ENCODE measurements at regions not wholly inside any gene's neighbourhood (a gene's known extent, or its start where the extent isn't known, plus 50 kb on each side); places are given as distances from the start of the nearest gene placed in this dataset.
"Not testable (repeated sequence)": the region's sequence is repeated elsewhere in the genome, so short reads cannot be mapped to it uniquely, and the experiment has no call there.

DNA sequence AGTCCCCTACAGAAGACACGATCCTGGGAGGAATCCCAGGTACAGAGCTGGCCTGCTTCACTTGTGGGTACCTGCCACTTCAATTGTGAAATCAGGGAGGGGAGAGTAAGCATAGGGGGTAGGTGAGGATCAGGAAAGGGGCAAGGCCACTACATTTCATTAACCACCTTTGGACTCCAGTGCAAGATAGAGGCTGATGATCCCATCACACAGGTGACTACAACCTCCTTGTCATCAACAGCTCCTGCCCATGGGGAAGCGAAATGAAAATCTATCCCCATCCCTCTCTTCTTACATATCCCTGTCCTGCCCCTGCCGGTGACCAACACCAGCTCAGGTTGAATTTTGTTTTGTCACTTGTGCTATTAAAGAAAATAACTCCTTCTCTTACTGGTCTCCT is 64.7 kb upstream of the VPREB1 start:
- Mint-ChIP-seq H3K27ac (no peak overlapping the region), H3K4me1 (peaks cover 5% of the 10 kb centered on the region), H3K27me3 (peaks cover 20% of the 10 kb centered on the region), H3K9me3 (no peaks in the 10 kb centered on the region), H3K36me3 (ENCODE audit: low read depth) (no peaks in the 10 kb centered on the region), H3K4me3 (no peak overlapping the region)
- ChIA-PET POLR2A (no interaction called here), CTCF (interaction anchor here (0.8 kb wide), 1 partner anchor 60 kb away, joined by 3 read pairs; no protein-coding TSS in a partner anchor)
- DNase-seq: no peak

DNA sequence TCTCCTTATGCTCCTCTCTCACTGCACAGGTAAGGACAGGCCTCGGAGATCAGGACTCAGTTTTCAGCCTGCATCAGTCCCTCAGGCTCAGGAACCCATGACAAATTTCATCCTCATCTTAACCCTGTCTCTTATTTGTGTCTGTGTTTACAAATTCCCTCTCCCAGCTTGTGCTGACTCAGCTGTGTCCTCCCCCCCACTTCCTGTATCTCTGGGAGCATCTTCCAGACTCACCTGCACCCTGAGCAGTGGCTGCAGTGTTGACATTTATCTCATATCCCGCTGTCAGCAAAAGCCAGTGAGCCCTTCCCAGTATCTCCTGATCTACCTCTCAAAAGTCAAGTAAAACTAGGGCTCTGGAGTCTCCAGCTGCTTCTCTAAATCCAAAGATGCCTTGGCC is 65.6 kb upstream of the VPREB1 start:
- Mint-ChIP-seq H3K9me3 (no peaks in the 10 kb centered on the region), H3K4me1 (peaks cover 5% of the 10 kb centered on the region), H3K27me3 (peaks cover 16% of the 10 kb centered on the region), H3K4me3 (no peak overlapping the region), H3K27ac (no peak overlapping the region), H3K36me3 (ENCODE audit: low read depth) (no peaks in the 10 kb centered on the region)
- POLR2A ChIA-PET: no interaction called here
- DNase-seq: no peak
- CTCF ChIA-PET: interaction anchor here (1.8 kb wide), 1 partner anchor 17 kb away, joined by 4 read pairs; no protein-coding TSS in a partner anchor

DNA sequence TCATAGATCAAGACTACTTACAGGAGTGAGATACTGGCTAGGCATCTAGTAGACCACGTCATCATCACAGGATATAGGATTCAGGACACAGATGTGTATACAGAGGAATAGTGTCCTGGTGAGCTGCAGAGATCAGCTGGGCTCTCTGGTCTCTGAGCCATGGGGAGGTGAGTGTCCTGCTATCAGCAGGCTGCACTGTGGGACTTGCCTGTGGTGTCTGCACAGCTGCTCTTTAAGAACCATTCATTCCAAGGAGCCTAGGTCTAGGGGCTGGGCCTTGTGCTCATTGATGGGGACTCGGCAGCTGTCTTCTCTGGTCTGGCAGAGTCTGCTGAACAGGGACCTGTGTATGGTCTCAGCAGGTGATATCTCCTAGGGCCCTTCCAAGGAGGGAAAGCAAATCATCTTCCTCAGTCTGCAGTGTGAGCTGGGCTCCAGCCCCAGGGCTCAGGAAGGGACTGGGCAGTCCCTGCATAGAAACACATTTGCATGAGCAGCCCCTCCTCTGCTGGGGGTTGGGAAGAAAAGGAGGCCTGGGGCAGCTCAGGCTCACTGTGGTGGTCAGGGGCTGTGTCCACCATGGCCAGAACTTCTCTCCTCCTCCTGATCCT is 66.1 kb upstream of the VPREB1 start:
- Mint-ChIP-seq H3K27ac (no peak overlapping the region), H3K9me3 (no peaks in the 10 kb centered on the region), H3K4me3 (no peak overlapping the region), H3K27me3 (peaks cover 15% of the 10 kb centered on the region), H3K36me3 (ENCODE audit: low read depth) (no peaks in the 10 kb centered on the region), H3K4me1 (peaks cover 5% of the 10 kb centered on the region)
- POLR2A ChIA-PET: no interaction called here
- no peak for DNase-seq
- CTCF ChIA-PET: interaction anchor here (0.6 to 1.8 kb wide), 2 partner anchors 17 to 22 kb away, joined by 4 to 5 read pairs; no protein-coding TSS in a partner anchor

DNA sequence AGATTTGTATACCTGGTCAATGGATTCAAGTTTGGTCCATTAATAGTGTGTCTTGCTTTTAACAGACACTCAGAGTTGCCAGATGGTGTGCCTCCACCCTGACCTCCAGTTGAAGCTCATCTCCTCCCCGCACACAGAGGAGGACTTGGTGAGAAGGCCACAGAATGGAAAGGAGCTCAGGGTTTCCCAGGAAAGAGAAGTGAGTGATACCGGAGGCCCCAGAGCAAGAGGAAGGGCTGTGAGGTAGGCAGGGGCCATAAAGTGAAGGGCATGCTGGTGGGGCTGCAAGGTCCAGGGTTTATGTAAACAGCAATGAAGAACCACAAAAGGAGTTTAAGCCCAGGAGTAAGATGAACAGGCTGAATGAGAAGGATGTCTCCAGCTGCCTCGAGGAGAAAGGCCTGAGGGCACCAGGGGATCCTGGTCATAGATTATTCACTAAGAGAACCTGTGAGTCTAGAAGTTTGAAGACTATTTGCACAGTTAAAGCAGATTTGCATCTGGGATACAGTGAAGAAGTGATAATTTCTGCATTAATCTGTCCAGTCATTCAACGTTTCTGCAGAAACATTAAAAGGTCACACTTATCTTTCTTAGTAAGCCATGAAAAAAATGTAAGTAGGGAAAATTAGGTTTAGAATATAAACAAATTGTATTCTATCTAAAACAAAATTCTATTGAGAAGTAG is 67.5 kb upstream of the VPREB1 start:
- no peak overlapping the region for H3K4me3 Mint-ChIP-seq
- H3K27me3 Mint-ChIP-seq: peaks cover 12% of the 10 kb centered on the region
- H3K9me3 Mint-ChIP-seq: no peaks in the 10 kb centered on the region
- peaks cover 5% of the 10 kb centered on the region for H3K4me1 Mint-ChIP-seq
- DNase-seq: no peak
- POLR2A ChIA-PET: no interaction called here
- no peaks in the 10 kb centered on the region for H3K36me3 Mint-ChIP-seq (ENCODE audit: low read depth)
- no peak overlapping the region for H3K27ac Mint-ChIP-seq
- CTCF ChIA-PET: interaction anchor here (1.0 kb wide), 1 partner anchor 31 kb away, joined by 3 read pairs; no protein-coding TSS in a partner anchor

DNA sequence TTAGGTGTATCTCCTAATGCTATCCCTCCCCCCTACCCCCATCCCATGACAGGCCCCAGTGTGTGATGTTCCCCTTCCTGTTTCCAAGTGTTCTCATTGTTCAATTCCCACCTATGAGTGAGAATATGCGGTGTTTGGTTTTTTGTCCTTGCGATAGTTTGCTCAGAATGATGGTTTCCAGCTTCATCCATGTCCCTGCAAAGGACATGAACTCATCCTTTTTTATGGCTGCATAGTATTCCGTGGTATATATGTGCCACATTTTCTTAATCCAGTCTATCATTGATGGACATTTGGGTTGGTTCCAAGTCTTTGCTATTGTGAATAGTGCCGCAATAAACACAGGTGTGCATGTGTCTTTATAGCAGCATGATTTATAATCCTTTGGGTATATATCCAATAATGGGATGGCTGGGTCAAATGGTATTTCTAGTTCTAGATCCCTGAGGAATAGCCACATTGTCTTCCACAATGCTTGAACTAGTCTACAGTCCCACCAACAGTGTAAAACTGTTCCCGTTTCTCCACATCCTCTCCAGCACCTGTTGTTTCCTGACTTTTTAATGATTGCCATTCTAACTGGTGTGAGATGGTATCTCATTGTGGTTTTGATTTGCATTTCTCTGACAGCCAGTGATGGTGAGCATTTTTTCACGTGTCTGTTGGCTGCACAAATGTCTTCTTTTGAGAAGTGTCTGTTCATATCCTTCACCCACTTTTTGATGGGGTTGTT is 71.5 kb upstream of the VPREB1 start:
- H3K4me1 Mint-ChIP-seq; DNase-seq; POLR2A ChIA-PET; H3K9me3 Mint-ChIP-seq; H3K27ac Mint-ChIP-seq; CTCF ChIA-PET; H3K4me3 Mint-ChIP-seq; H3K36me3 Mint-ChIP-seq (ENCODE audit: low read depth): not testable (repeated sequence)
- H3K27me3 Mint-ChIP-seq: peaks cover 14% of the 10 kb centered on the region

DNA sequence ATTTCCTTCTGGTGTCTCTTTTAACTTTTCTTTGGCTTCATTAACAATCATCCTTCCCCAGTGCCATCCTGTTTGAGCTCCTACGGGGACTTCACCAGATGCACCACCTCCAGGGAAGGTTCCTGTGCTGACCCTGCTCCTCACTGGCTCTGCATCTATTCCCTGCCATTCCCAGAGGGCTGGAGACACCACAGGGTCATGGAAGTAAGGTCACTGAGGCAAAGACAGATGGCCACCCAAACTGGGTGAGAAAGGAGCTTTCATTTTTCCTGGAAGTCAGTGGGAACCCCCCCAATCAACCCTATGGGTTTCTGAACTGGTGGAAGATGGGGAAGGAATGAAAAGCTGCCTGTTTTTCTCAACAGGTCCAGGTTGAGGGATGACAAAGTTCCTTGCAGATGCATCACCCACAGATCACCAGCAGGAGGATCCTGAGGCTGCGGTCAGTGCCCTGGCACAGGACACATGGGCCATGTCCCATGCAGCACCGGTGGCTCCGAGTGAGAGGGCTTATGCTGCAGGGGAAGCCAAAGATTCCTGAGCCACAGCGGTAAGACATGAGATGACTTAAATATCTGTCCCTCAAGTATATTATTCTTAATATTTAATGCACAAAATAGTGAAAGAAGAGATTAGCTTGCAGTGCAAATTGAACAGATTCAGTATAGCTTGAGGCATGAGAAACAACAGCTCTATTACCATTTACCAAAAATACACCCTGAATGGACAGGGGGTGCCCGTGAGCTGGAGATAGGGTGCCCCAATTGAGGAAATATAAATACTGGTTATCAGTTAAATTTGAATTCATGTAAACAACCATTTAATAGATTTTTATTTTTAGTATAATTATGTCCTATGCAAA is 73.0 kb upstream of the VPREB1 start:
- DNase-seq: no peak
- no peak overlapping the region for H3K27ac Mint-ChIP-seq

DNA sequence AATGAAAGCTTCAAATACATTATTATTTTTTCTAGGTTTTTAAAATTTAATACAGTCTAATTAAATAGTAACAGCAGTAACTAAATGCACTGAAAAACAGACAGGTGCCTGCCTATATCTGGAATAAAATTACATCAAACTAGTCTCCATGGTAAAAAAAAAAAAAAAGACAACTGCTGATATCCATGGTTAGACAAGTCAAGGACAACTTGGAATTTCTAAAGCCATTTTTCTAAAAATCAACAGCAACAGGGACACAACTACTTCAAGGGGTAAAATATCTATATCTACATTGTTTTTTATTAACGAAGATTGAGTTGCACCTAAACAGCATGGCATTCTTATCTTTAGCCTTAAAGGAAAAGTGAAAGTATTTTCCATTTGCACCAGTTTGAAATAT is 74.7 kb upstream of the VPREB1 start:
- POLR2A ChIA-PET: no interaction called here
- Mint-ChIP-seq H3K9me3 (no peaks in the 10 kb centered on the region), H3K36me3 (ENCODE audit: low read depth) (no peaks in the 10 kb centered on the region), H3K27me3 (peaks cover 15% of the 10 kb centered on the region), H3K4me3 (no peak overlapping the region), H3K27ac (no peak overlapping the region), H3K4me1 (peaks cover 8% of the 10 kb centered on the region)
- no peak for DNase-seq
- CTCF ChIA-PET: interaction anchor here (2.5 kb wide), 1 partner anchor 13 kb away, joined by 8 read pairs; no protein-coding TSS in a partner anchor

More for the DNA sequence above, 73.0 kb upstream of the VPREB1 start:
- Mint-ChIP-seq H3K4me1 (peaks cover 8% of the 10 kb centered on the region), H3K36me3 (ENCODE audit: low read depth) (no peaks in the 10 kb centered on the region), H3K27me3 (peaks cover 16% of the 10 kb centered on the region), H3K9me3 (no peaks in the 10 kb centered on the region), H3K4me3 (no peak overlapping the region)
- POLR2A ChIA-PET: no interaction called here
- CTCF ChIA-PET: interaction anchor here (0.8 to 1.1 kb wide), 2 partner anchors 13 to 33 kb away, joined by 3 to 5 read pairs; no protein-coding TSS in a partner anchor

DNA sequence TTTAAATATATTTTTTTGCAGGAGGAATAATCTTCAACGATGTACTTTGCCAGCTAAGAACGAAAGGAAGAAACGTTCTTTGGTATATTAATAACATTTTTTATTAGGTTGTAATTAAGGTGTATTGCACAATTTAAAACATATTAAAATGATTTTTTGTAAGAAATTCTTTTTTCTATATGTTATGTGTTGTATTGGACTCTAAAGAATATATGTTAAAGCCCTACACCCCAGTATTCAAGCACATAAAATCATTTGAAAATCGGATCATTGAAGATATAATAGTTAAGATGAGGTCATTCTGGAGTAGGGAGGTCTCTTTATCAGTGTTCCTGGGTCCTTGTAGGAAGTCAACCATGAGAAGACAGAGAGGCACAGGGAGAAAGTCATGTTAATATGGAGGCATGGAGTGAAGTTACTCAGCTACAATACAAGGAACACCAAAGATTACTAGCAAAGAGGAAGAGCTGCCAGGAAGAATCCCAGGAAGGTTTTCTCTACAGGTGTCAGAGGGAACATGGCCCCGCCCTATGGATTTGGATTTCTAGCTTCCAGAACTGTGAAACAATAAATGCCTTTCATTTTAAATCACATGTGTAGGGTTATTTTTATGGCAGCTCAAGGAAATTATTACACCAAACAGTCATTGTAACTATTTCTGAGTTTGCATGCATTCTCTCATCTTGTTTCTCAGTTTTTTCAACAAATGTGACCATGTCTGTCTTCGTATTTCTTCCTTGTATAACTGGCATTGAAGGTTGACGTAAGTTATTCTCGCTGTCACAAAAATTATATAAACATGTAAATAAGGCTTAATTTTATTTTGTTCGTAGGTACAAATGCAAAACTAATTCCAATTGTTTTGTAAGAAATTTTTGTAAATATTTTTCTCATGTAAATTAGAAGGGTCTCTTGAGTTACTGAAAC is 75.4 kb upstream of the VPREB1 start:
- ChIA-PET CTCF (interaction anchor here (1.0 to 2.5 kb wide), 3 partner anchors 12 to 67 kb away, joined by 3 to 8 read pairs (median 3); no protein-coding TSS in a partner anchor), POLR2A (no interaction called here)
- H3K36me3 Mint-ChIP-seq (ENCODE audit: low read depth): no peaks in the 10 kb centered on the region
- H3K9me3 Mint-ChIP-seq: no peaks in the 10 kb centered on the region
- DNase-seq: no peak
- H3K27me3 Mint-ChIP-seq: peaks cover 12% of the 10 kb centered on the region
- H3K4me3 Mint-ChIP-seq: no peak overlapping the region
- no peak overlapping the region for H3K27ac Mint-ChIP-seq
- peaks cover 8% of the 10 kb centered on the region for H3K4me1 Mint-ChIP-seq

DNA sequence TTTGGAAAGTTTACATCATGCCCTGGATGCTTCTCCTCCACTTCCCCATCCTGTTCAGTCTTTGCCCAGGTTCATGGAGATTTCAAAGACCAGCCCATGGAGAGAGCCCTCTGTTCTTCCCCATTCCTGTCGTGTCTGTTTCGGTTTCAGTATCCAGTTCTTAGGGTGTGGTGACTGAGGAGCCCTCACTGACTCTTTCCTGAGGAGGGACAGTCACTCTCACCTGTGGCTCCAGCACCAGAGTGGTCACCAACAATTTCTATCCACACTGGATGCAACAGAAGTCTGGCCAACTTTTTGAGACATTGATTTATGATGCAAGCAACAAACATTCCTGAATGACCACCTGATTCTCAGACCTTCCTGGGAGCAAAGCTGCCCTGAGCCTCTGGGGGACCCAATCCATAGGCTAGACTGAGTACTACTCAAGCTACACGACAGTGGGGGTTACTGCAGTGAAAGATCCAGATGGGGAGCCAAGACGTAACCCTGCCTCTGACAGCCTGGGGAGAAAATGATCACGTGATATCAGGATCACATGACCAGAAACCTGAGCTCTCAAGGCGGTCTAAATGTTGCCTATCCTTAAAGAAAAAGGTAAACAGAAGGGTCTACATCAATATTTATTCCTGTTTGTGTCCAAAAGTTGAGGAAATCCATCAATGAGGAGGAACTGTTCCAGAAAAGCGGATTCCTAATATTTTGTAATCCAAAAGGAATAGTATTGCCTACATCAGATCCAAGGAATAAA is 76.2 kb upstream of the VPREB1 start:
- Mint-ChIP-seq H3K4me3 (peak overlapping the region; percentile 30), H3K27me3 (peaks cover 12% of the 10 kb centered on the region), H3K9me3 (no peaks in the 10 kb centered on the region), H3K27ac (no peak overlapping the region), H3K4me1 (peaks cover 8% of the 10 kb centered on the region), H3K36me3 (ENCODE audit: low read depth) (no peaks in the 10 kb centered on the region)
- no peak for DNase-seq
- ChIA-PET POLR2A (no interaction called here), CTCF (interaction anchor here (1.0 to 2.5 kb wide), 3 partner anchors 11 to 68 kb away, joined by 3 to 8 read pairs (median 3); no protein-coding TSS in a partner anchor)

DNA sequence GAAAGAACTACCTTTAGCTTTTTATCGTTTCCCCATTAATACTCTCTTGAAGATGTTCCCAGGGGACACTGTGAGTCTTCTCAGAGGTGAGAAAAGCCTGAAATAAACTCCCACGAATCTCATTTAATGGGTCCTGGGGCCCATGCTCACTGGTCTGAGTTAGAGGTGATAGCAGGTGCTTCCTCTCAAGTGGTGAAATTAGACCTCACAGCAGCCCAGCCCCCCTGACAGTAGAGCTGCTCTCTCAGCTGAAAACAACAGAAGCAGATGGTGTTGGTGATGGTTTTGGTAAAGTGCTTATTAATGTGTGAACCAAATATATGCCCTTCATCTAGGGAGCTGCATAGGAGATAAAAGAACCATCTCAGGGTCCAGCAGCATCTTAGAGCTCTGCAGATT is 76.8 kb upstream of the VPREB1 start:
- Mint-ChIP-seq H3K36me3 (ENCODE audit: low read depth) (no peaks in the 10 kb centered on the region), H3K9me3 (no peaks in the 10 kb centered on the region), H3K27me3 (peaks cover 15% of the 10 kb centered on the region), H3K4me1 (peaks cover 8% of the 10 kb centered on the region), H3K4me3 (no peak overlapping the region), H3K27ac (no peak overlapping the region)
- ChIA-PET CTCF (interaction anchor here (1.1 to 2.5 kb wide), 2 partner anchors 10 to 68 kb away, joined by 3 to 8 read pairs; no protein-coding TSS in a partner anchor), POLR2A (no interaction called here)
- no peak for DNase-seq

DNA sequence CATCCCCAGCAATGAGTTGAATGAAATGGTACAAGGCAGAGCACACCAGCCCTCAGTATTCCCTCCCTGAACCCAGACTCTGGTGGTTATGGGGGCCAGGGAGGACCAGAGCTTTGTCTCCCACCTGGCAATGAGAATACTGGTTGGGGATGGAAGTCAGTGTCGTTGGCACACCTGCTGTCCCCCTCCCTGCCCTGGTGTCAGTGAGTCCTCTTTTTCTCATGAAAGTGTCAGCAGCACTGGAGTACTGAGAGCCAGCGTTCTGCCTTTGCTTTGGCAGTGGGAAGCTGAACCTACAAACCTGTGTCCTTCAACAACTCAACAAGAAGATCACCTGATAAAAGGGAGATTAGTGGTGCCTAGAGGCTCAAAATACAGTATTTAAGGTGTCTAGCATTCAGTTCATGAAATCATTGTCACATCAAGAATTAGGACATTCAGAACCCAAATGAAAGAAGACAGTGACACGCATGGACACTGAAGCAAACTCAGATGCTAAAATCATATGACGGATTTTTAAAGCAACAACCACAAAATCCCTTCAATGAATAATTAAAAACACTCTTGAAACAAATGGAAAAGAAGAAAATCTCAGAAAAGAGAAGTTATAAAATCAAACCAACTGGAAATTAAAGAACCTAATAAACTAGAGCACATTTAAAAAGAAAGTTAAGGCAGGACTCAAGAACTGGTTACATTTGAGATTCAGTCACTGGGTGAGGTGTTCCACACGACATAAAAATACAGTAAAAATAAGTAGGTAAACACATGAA is 77.5 kb upstream of the VPREB1 start:
- no peaks in the 10 kb centered on the region for H3K9me3 Mint-ChIP-seq
- peaks cover 16% of the 10 kb centered on the region for H3K27me3 Mint-ChIP-seq
- POLR2A ChIA-PET: no interaction called here
- H3K4me3 Mint-ChIP-seq: no peak overlapping the region
- CTCF ChIA-PET: interaction anchor here (2.5 kb wide), 1 partner anchor 10 kb away, joined by 8 read pairs; no protein-coding TSS in a partner anchor
- peaks cover 8% of the 10 kb centered on the region for H3K4me1 Mint-ChIP-seq
- no peak for DNase-seq
- no peaks in the 10 kb centered on the region for H3K36me3 Mint-ChIP-seq (ENCODE audit: low read depth)
- no peak overlapping the region for H3K27ac Mint-ChIP-seq
